GM12875 (cell line): ENCODE measurements at regions not wholly inside any gene's neighbourhood (a gene's known extent, or its start where the extent isn't known, plus 50 kb on each side); places are given as distances from the start of the nearest gene placed in this dataset.
"Not testable (repeated sequence)": the region's sequence is repeated elsewhere in the genome, so short reads cannot be mapped to it uniquely, and the experiment has no call there.

Source experiments
- H3K4me3 ChIP-seq: one replicate; pipeline ENCODE4 v1.5.1; 2011; ENCODE audit warnings: low read depth, low read length, control low read depth
- TF ChIP-seq, protein P1 (sequence below): IDR thresholded peaks from 2 replicates; pipeline ENCODE4 v1.5.1; 2011; ENCODE audit warnings: low read depth, mild to moderate bottlenecking, control low read depth, inconsistent platforms, low read length, moderate library complexity, borderline replicate concordance; ENCODE audit not compliant: insufficient read depth

- H3K4me3 ChIP-seq: no peak overlapping the region
- TF ChIP-seq, protein P1, sequence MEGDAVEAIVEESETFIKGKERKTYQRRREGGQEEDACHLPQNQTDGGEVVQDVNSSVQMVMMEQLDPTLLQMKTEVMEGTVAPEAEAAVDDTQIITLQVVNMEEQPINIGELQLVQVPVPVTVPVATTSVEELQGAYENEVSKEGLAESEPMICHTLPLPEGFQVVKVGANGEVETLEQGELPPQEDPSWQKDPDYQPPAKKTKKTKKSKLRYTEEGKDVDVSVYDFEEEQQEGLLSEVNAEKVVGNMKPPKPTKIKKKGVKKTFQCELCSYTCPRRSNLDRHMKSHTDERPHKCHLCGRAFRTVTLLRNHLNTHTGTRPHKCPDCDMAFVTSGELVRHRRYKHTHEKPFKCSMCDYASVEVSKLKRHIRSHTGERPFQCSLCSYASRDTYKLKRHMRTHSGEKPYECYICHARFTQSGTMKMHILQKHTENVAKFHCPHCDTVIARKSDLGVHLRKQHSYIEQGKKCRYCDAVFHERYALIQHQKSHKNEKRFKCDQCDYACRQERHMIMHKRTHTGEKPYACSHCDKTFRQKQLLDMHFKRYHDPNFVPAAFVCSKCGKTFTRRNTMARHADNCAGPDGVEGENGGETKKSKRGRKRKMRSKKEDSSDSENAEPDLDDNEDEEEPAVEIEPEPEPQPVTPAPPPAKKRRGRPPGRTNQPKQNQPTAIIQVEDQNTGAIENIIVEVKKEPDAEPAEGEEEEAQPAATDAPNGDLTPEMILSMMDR: no peak
Observed at GRCh38 chr13:80928241-80928640, 587.3 kb upstream of the SPRY2 start.

DNA sequence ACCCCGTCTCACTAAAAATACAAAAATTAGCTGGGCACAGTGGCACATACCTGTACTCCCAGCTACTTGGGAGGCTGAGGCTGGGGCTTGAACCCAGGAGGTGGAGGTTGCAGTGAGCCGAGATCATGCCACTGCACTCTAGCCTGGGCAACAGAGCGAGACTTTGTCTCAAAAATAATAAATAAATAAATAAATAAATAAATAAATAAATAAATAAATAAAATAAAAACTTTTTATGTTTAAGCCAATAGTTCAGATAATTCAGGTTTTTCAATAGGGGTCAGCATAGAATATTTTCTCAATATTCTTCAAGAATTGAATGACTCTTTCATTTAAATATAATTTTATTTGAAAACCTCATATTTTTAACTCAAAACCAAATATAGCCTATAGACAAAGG lies 585.1 kb upstream of the SPRY2 start:
- not testable (repeated sequence) for H3K4me3 ChIP-seq

DNA sequence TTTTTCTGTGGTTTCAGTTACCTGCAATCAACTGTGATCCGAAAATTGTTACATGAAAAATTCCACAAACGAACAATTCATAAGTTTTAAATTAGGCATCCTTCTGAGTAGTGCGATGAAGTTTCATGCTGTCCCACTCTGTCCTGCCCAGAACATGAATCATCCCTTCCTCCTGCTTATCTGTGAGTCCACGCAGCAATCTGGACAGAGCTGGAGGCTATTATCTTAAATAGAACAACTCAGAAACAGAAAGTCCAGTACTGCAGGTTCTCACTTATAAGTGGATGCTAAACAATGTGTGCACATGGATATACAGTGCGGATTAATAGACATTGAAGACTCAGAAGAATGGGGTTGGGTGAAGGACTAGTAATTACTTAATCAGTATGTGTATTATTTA lies 583.7 kb upstream of the SPRY2 start:
- no peak overlapping the region for H3K4me3 ChIP-seq
- TF ChIP-seq, protein P1: no peak

GRCh38 chr13:80923907-80924306 lies 583.0 kb upstream of the SPRY2 start:
- TF ChIP-seq, protein P1: no peak
- H3K4me3 ChIP-seq: no peak overlapping the region

- H3K4me3 ChIP-seq: no peak overlapping the region
- TF ChIP-seq, protein P1: no peak
Observed at GRCh38 chr13:80921971-80922370, 581.0 kb upstream of the SPRY2 start.

- H3K4me3 ChIP-seq: no peak overlapping the region
- TF ChIP-seq, protein P1: no peak
Observed at GRCh38 chr13:80921541-80921940, 580.6 kb upstream of the SPRY2 start.

GRCh38 chr13:80906860-80907259 lies 565.9 kb upstream of the SPRY2 start:
- TF ChIP-seq, protein P1: no peak
- no peak overlapping the region for H3K4me3 ChIP-seq

- no peak overlapping the region for H3K4me3 ChIP-seq
- TF ChIP-seq, protein P1: no peak
Observed at GRCh38 chr13:80904386-80904785, 563.5 kb upstream of the SPRY2 start.
